CD4-positive, alpha-beta T cell treated with Interleukin-15 for 1 hour (primary cell): ENCODE measurements at regions not wholly inside any gene's neighbourhood (a gene's known extent, or its start where the extent isn't known, plus 50 kb on each side); places are given as distances from the start of the nearest gene placed in this dataset.
"Not testable (repeated sequence)": the region's sequence is repeated elsewhere in the genome, so short reads cannot be mapped to it uniquely, and the experiment has no call there.

Experiments
- DNase-seq: peaks from one replicate; pipeline ENCODE4 v3.0.0-alpha.2; 2020

DNA sequence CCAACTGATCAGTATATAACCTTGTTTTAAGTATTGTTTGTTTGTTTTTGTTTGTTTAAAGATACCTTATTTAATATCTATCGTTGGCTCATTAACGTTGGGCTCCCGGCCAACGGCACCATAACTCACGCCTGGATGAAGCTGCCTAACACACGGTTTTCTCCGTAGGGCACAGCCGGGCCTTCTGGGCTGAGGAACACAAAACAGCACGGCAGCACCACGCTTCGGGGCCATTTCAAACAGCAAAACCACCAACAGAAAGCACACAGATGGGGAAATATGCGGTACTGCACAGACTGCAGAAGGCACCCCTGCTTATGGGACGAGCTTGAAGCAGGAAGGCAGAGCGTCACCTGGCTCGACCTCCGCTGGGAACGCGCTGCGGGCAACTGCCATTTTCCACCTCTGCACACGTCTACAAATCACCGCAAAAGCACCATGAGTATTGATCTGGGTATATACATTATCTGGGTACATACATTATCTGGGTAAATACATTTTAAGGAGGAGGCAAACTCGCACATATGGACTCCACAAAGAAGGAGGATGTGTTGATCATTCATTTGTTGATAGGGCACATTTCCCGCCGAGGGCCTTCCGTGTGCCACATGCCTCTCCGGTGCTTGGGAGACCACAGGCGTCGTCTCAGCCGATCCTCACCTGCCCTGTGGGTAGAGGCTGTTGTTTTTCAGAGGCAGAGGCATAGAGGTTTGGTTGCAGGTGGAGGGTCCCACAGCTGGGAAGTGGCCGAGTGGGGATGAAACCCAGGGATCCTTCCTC is 123.7 kb upstream of the ATP2B2 start:
- no peak for DNase-seq

DNA sequence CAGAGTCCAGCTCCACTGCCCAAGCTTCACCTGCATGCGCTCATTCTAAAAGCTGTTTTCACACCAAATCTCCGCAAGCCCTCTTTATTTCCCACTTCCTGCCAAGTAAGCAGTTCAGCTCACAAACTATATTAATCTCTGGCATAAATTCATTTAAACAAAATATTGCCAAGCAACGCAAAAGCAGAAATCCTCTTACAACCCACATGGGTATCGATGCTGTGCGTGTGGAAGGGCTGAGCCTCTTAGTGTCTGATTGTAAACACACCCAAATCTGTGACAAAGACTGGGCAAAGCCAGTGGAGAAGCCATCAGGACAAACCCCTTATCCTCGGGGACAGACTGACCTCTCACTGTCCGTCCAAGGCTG is 124.3 kb upstream of the ATP2B2 start:
- DNase-seq, result no peak

DNA sequence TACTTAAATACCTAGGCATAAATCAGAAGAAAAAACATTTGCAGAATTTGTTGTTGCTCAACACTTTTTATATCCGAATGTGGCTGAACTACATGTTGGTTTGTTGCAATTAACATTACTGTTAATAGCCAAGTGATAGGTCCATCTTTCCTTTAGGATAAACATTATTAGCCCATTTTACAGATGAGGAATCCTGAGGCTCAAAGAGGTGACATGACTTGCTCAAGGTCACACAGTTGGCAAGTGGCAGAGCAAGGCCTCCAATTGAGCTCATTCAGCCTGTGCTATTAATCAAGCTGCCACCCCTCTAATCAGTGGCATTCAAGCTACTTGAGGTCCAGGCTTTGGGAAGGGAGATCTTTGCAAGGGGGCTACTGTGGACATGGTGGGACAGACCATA is 125.8 kb upstream of the ATP2B2 start:
- DNase-seq, result no peak

DNA sequence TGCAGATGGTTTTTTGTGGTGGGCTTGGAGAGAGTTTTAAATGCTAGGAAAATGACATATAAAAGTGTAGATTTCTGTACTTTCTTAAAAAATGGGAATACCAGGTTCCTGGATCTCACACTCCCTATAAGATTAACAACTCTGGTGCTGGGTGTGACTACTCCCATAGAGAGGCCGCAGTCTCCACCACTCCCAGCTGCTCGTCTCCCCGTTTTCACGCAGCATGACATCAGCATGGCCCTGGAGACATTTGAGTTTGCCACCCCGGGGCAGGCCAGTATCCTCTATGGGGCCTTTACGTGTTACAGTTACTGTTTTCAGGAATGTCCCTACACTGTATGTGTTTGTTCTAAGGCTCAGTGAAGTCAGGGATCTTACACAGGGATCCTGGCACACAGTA is 126.7 kb upstream of the ATP2B2 start:
- DNase-seq, result no peak

DNA sequence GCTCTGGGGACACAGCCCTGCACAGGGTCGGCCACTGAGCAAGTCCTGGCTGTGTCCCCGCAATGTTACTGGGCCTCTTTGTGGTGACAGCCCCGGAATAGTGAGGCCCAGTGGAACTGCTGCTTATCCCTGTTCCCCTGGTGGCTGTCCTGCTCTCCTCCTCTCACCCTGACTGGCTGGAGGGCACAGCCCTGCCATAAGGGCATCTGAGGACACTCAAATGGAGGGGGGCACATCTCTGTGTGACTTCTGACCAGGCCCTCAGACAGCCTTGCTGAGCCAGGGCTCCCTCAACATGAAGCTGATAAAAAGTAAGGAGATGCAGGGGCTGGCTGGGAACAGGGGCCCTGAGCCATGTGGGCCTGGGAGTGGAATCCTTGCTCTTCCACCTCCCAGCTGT is 127.4 kb upstream of the ATP2B2 start:
- no peak for DNase-seq

DNA sequence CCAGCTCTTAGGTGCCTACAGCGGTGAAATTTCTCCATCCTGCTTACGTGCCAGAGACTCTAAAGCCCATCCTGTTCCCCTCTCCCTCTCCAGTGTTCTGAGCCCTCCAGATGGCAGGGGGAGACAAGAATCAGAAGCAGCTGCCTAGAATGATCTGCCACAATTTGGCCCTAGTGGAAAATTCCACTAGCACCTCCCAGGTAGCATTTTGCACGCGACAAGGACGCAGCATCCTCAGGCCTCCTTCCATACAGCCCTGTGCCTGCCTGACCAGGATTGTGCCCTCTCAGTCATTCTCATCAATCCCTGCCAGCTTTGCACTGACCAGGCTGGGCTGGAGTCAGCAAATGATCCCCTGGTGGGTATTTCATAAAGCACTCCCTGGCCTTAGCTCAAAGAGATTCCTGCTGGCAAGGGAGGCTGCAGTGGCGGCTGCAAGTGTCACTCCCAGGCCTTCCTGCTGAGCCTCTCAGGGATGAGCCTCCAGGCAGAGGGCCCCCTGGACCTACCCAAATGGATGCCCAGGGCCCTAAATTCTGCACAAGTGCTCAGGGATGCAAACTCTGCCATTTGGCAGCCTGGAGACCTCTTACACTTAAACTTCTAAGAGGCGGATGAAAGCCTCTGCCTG is 130.2 kb upstream of the ATP2B2 start:
- DNase-seq, result no peak

DNA sequence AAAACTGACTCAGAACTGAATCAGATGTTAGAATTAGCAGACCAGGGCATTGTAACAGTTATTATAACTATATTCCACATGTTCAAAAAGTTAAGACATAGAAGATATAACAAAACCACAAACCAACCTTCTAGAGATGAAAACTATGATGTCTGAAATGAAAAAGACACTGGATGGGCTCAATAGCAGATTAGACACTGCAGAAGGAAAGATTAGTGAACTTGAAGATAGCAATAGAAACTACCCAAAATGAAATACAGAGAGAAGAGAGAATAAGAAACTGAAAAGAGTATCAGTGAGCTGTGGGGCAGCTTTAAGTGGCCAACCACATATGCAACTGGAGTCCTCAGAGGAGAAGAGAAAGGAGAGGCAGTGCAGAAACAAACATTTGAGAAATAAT is 132.0 kb upstream of the ATP2B2 start:
- DNase-seq, result no peak

DNA sequence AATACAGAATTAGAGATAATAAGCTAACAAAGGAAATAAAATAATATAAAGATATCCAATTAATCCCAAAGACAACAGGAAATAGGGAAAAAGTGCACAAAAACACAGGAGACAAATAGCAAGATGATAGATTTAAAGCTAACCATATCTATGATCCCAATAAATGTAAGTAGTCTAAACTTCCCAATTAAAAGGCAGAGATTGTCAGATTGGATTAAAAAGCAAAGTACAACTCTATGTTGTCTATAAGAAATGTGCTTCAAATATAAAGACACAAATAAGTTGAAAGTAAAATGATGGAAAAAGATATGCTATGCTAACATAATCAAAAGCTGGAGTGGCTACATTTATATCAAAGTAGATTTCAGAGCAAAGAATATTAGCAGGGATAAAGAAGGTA is 133.1 kb upstream of the ATP2B2 start:
- DNase-seq, result no peak

DNA sequence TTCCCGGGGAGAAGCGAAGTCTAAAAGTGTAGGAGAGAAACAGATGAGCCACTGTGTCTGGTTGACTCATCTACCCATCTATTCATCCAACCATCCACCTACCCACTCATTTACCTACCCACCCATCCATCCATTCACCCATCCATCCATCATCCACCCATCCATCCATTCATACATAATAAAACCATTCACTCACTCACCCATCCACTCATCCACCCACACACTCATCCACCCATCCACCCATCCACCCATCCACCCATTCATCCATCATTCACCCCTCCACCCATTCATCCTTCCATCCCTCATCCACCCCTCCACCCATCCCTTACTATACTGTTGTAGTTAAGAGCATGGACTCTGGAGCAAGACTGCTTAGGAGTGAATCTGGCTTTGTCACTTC is 136.4 kb upstream of the ATP2B2 start:
- DNase-seq, result no peak

DNA sequence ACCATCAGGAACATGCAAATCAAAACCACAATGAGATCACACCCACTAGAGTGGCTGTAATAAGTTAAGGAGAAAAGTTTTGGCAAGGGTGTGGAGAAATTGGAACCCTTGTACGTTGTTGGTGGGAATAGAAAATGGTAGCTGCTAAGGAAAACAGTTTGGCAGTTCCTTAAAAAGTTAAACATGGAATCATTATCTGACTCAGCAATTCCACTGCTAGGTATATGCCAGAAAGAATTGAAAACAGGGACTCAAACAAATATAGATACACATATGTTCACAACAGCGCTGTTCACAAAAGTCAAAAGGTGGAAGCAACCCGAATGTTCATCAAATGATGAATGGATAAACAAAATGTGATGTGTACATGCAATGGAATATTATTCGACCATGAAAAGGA is 138.8 kb upstream of the ATP2B2 start:
- DNase-seq, result no peak

DNA sequence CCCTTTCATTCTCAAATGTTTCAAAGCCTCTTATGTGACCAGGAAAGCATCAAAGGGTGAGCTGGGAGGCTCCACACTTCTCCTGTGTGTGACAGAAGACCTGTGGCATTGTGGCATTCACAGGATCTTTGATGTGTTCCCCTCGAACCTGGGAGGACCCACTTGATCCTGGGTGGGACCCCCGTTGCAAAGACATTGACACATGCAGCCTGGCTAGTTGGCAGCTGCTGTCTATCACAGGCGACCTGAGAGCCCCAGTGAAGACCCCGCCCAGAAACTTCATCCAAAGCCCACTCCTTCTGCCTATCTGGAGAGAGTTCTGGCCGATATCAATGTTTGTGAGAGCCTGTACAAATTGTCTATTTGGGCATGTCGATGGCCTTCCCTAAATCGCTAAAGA is 140.4 kb upstream of the ATP2B2 start:
- DNase-seq, result no peak

DNA sequence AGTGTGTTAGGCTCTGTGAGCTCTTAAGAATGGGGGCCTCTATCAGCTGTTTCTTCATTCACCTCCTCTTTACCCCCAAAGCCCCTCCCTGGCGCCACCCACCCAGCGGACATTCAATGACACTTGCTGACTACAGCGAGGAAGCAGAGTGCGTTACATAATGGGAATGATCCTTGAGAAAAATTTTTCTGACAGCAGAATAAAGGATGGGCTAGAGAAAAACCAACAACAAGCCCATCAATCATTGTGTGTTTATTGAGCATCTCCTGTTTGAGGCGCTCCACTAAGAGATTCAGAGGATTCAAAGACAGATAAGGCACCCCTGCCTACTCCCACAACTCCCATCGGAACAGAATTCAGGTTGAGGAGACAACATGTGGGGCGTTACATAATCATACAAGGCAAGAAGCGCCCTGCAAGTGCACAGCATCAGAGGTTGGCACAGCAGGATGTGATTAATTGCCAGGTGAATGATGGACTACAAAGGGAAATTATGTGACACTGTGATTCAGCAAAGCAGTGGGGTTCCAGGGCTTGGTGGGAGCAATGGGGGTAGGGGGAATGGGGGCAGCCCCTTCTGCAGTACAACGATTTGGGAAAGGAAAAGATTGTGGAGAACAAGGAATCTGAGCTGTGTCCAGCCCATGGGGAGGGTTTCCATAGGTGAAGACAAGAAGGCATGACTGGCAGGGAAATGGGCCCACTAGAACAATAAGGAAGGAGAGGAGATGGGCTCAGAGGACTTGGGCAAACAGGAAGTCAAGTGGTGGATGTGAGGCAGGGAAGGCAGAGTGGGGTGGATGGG is 141.3 kb upstream of the ATP2B2 start:
- no peak for DNase-seq

DNA sequence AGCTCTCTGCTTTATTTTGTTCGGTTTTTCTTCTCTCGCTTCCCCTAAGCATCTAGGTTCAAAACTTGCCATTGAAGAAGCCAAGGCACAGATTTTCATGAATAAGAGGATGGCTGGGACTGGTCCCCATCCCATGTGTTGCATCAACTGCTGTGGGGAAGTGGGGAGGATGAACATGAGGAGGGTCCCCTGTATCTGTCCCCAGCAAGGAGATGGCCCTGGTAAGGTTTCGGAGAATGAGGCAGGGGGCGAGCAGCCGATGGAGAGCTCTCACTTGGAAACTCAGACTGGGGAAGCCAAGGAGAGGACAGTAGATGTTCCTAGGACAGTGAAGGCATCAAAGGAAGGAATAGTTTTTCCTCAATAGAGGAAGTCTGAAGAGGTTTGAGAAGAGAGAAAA is 142.0 kb upstream of the ATP2B2 start:
- no peak for DNase-seq

DNA sequence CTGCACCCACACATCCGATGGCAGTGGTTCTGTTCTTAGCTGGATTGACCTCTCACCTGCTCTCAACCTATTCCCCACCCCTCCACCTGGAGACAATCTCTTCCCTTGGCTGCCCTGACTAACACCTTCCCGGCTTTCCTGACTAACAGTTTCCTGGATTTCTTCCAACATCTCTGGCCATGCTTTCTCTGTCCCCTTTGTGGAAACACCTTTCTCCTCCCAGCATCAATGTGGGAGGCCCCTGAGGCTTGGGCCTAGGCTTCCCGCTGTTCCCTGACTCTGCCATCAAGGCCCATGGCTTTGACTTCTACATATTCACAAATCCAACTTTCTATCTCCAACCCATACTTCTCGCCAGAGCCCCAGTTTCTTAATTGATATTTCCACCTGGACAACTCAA is 142.8 kb upstream of the ATP2B2 start:
- DNase-seq, result no peak

DNA sequence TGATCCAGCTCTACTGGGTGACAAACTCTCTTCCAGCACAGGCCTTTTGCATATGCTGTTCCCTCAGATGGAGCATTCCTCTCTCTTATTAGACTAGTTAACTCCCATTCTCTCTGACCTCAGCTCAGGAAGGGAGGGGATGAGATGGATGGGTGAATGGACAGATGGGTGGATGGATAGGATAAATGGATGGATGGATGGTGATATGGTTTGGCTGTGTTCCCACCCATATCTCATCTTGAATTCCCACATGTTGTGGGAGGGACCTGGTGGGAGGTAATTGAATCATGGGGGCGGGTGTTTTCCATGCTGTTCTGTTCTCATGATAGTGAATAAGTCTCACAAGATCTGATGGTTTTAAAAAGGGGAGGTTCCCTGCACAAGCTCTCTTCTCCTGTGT is 144.1 kb upstream of the ATP2B2 start:
- not testable (repeated sequence) for DNase-seq

DNA sequence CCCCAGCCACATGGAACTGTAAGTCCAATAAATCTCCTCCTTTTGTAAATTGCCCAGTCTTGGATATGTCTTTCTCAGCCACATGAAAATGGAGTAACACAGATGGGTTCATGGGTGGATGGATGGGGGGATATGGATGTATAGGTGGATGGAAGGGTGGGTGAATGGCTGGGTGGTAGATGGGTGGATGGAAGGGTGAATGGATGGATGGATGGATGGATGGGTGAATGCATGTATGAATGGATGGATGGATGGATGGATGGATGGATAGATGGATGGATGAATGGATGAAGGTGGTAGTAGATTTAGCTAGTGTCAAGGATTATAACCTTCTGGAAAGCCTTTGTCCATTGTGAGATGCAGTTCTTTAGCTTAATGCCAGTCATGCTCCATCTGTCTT is 146.1 kb upstream of the ATP2B2 start:
- DNase-seq, result no peak

DNA sequence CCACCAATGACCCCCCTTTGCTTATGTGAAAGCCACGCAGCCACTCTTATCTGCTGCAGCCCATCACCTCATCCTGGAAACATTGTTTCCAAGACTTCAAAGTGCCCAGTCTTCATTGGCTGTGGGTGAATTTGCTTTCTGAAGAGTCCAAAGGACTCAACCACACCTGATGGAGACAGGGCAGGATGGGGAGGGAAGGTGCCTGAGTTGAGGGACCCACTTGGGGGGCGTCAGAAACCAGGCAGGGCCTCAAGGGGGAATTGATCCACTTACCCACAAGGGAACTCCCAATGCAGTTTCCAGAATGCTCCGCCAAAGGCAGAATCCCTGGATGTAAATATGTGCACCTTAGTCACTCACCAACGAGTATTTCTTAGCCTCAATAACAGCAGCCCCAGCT is 147.9 kb upstream of the ATP2B2 start:
- DNase-seq, result no peak

DNA sequence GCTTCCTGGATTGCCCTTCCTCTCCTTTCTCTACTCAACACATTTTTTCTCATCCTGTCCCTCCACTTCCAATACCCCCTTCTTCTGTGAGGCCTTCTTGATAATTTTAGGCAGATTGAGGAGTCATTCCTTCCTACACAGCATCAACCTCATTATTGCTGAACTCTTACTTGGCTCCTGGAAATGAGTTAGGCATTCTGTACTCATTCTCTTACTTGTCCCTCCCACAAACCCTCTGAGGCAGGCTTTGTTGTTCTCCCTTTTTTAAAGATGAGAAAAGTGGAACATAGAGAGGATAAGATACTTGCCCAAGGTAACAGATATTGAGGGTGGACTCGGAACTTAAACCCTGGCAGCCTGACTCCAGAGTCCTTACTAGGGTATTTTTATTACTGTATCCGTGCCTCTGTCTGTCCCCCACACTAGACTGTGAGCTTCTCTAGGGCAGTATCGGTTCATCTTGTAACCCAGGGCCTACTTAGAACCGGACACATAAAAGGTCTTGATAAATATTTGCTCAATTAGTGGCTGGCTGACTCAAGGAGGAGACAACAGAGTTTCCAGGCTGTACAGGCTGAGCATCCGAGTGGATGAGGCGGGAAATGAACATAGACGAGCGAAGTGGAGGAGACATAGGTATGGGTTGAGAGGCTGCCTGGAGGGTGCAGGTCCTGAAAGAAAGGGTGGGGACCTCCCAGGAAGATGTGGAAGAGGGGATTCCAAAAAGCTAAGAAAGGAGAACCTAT is 148.7 kb upstream of the ATP2B2 start:
- DNase-seq, result no peak

DNA sequence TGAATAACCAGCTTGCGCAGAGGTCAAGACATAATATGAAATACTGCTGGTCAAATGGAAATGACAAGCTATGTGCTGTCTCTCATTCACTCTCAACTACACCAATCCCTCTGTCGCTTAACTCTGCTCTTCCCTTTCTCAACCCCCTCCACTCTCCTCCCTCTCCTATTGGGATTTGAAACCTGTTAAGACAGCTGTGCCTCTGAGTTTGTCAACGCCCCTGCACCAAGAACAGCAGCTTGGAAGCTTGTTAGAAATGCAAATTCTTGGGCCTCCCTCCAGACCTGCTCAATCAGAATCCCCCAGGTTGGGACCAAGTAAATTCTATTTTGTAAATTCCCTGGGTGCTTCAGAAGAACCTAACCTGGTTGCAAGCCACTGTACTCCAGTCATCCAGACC is 149.7 kb upstream of the ATP2B2 start:
- DNase-seq, result no peak

DNA sequence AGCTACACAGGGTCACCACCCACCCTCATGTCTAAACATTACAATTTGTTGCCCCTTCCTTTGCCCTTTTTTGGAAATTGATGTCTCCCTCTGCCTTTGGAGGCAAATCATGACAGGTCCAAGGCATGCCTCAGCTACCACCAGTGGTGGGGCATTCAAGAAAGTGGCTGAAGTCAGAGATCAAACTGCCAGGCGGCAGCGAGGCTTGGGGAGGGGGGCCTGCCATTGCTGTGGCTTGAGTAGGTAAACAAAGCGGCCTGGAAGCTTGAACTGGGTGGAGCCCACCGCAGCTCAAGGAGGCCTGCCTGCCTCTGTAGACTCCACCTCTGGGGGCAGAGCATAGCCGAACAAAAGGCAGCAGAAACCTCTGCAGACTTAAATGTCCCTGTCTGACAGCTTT is 152.0 kb upstream of the ATP2B2 start:
- DNase-seq, result not testable (repeated sequence)

DNA sequence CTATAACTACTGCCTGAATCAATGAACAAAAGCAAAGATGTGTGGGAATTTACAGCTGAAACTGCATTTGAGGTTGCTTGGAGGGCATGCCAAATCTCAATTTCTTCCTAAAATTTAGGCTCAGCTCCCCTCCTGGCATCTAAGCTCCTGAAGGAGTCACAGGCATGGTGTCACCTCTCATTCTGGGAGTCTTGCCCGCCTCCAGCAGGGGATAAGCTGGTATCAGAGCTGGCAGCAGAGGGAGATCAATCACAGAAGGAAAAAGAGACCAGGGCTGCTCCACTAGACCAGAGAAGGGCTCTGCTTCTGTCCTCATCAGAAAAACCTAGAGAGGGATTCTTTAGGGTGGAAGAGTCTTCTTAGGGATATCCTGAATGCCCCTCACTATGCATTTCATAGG is 150.4 kb upstream of the SLC6A11 start:
- no peak for DNase-seq

DNA sequence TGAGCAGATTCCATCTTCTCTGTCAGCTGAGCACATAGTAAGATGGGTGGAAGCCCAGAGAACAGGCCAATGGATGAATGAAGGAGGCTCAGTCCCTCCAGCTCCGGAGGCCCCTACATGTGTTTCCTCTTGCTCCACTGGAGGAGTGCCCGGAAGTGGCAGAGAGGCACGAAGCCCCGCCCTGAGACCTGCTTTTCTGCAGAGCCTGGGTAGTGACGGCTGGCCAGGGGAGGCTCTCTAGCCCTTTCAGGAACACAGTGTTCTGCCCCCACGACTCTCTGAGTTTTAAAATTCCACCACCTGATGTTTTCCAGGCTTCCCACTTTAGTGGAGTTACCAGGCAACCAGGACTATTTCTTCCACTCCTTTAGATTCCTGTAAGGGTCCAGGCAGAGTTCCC is 149.4 kb upstream of the SLC6A11 start:
- no peak for DNase-seq

DNA sequence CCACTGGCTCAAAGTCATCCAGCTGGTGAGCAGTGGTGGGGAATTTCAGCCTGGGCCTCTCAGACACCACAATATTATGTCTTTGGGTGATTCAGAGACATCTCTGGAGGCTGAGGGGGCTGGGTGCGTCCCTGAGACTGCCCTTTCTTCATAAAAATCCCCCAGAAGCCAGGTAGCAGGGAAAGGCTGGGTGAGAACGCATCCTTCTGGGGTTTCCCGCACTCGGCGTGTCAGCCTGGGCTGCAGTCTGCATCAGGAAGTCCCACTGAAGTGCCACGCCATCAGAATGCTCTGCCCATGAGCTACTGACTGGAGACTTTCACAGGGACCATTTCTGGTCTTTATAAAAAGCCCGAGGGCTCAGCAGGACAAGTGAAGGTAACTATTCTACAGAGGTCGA is 148.8 kb upstream of the SLC6A11 start:
- DNase-seq, result no peak
